ENCODE measurements at regions not wholly inside any gene's neighbourhood (a gene's known extent, or its start where the extent isn't known, plus 50 kb on each side); places are given as distances from the start of the nearest gene placed in this dataset.
A peak's percentile ranks its signal among the peaks of the same experiment; 100 is the strongest.

DNA sequence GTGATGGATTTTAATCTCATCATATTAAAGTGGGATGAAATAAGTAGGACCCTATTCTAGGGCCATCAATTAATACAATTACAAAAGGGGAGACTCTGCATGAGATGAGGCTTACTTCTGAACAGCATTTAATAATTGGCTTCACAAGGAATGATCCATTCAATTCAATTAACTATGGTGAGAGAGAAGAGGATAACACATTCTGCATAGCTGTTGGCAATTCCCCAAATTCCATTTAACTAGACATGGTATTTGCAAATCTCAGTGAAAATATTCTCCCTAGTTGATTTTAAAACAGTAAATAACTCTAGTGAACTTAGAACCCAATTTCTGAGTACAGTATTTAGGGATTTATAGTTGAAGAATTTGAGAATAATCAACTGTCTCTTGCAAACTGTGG is 145.3 kb downstream of the NOC3L start:
- no peak for ATAC-seq

DNA sequence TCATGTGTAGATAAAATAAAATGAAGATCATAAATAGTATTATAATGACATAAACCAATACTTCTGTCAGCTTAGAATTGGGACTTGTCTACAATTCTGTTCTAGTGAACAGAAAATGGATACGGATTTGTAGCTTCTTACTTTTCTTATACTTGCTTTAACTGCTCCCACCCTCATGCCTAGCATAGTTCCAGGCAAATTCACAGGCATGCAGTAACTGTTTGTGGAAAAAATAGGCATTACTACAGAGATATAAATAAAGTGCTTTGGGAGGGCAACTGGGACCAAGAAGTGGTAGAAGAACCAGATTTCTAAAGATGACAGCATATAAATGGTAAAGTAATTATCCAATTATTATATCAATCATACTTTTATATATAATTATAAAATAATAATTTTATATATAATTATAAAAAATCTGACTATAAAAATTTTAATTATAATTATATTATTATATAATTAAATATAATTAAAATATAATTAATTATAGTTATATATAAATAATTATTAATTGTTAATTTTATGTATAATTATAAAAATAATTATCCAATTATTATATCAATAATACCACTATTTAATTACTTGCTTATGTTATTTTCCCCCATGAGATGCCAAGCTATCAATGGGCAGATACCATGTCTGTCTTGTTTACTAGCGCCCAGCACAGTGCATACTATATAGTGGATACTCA is 144.1 kb downstream of the NOC3L start:
- Mint-ChIP-seq H3K4me1 (peaks cover 35% of the 10 kb centered on the region), H3K9me3 (peaks cover 9% of the 10 kb centered on the region), H3K27ac (no peak overlapping the region), H3K4me3 (no peak overlapping the region), H3K36me3 (no peaks in the 10 kb centered on the region), H3K27me3 (ENCODE audit: low read depth) (no peaks in the 10 kb centered on the region; the same call in 1 of the 2 replicates)
- ATAC-seq (no peak), DNase-seq (ENCODE audit: low spot score) (no peak)
- ChIA-PET POLR2A (no interaction called here), CTCF (interaction anchor here (0.5 to 1.3 kb wide), 2 partner anchors 142 to 226 kb away, joined by 3 read pairs; no protein-coding TSS in a partner anchor)
- TF ChIP-seq SOX15 (CRISPR knock-in tag; IDR thresholded peaks at IDR 0.05) (no peak), CREM (CRISPR knock-in tag; IDR thresholded peaks at IDR 0.05) (no peak), NFATC4 (CRISPR knock-in tag; IDR thresholded peaks at IDR 0.05) (no peak), HMGA2 (CRISPR knock-in tag; IDR thresholded peaks at IDR 0.05) (peak; percentile 93)
- TF ChIP-seq, protein P1, sequence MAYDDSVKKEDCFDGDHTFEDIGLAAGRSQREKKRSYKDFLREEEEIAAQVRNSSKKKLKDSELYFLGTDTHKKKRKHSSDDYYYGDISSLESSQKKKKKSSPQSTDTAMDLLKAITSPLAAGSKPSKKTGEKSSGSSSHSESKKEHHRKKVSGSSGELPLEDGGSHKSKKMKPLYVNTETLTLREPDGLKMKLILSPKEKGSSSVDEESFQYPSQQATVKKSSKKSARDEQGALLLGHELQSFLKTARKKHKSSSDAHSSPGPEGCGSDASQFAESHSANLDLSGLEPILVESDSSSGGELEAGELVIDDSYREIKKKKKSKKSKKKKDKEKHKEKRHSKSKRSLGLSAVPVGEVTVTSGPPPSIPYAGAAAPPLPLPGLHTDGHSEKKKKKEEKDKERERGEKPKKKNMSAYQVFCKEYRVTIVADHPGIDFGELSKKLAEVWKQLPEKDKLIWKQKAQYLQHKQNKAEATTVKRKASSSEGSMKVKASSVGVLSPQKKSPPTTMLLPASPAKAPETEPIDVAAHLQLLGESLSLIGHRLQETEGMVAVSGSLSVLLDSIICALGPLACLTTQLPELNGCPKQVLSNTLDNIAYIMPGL (CRISPR knock-in tag; IDR thresholded peaks at IDR 0.05), result no peak

More for the DNA sequence above, 145.3 kb downstream of the NOC3L start:
- H3K27ac Mint-ChIP-seq, result no peak overlapping the region
- TF ChIP-seq, protein P2, sequence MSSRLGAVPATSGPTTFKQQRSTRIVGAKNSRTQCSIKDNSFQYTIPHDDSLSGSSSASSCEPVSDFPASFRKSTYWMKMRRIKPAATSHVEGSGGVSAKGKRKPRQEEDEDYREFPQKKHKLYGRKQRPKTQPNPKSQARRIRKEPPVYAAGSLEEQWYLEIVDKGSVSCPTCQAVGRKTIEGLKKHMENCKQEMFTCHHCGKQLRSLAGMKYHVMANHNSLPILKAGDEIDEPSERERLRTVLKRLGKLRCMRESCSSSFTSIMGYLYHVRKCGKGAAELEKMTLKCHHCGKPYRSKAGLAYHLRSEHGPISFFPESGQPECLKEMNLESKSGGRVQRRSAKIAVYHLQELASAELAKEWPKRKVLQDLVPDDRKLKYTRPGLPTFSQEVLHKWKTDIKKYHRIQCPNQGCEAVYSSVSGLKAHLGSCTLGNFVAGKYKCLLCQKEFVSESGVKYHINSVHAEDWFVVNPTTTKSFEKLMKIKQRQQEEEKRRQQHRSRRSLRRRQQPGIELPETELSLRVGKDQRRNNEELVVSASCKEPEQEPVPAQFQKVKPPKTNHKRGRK (CRISPR knock-in tag; IDR thresholded peaks at IDR 0.05; ENCODE audit: borderline replicate concordance), result no peak
- TF ChIP-seq, protein P3, sequence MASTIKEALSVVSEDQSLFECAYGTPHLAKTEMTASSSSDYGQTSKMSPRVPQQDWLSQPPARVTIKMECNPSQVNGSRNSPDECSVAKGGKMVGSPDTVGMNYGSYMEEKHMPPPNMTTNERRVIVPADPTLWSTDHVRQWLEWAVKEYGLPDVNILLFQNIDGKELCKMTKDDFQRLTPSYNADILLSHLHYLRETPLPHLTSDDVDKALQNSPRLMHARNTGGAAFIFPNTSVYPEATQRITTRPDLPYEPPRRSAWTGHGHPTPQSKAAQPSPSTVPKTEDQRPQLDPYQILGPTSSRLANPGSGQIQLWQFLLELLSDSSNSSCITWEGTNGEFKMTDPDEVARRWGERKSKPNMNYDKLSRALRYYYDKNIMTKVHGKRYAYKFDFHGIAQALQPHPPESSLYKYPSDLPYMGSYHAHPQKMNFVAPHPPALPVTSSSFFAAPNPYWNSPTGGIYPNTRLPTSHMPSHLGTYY (CRISPR knock-in tag; IDR thresholded peaks at IDR 0.05), result no peak
- TF ChIP-seq KAT7 (CRISPR knock-in tag; IDR thresholded peaks at IDR 0.05; ENCODE audit: borderline replicate concordance) (no peak), ESRRA (CRISPR knock-in tag; IDR thresholded peaks at IDR 0.05; ENCODE audit: borderline replicate concordance) (no peak), MXD4 (CRISPR knock-in tag; IDR thresholded peaks at IDR 0.05; ENCODE audit: borderline replicate concordance) (no peak), SOX15 (CRISPR knock-in tag; IDR thresholded peaks at IDR 0.05) (no peak), ZNF423 (CRISPR knock-in tag; IDR thresholded peaks at IDR 0.05) (no peak), HMGA2 (CRISPR knock-in tag; IDR thresholded peaks at IDR 0.05) (no peak), PREB (CRISPR knock-in tag; IDR thresholded peaks at IDR 0.05; ENCODE audit: borderline replicate concordance) (no peak)
- TF ChIP-seq, protein P4, sequence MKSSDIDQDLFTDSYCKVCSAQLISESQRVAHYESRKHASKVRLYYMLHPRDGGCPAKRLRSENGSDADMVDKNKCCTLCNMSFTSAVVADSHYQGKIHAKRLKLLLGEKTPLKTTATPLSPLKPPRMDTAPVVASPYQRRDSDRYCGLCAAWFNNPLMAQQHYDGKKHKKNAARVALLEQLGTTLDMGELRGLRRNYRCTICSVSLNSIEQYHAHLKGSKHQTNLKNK (CRISPR knock-in tag; IDR thresholded peaks at IDR 0.05), result no peak
- ChIA-PET CTCF (no interaction called here), POLR2A (no interaction called here)
- H3K4me3 Mint-ChIP-seq, result no peak overlapping the region
- peaks cover 45% of the 10 kb centered on the region for H3K4me1 Mint-ChIP-seq
- no peak for DNase-seq (ENCODE audit: low spot score)
- H3K36me3 Mint-ChIP-seq, result no peaks in the 10 kb centered on the region
- H3K27me3 Mint-ChIP-seq (ENCODE audit: low read depth), result no peaks in the 10 kb centered on the region; the same call in 1 of the 2 replicates
- peaks cover 9% of the 10 kb centered on the region for H3K9me3 Mint-ChIP-seq

DNA sequence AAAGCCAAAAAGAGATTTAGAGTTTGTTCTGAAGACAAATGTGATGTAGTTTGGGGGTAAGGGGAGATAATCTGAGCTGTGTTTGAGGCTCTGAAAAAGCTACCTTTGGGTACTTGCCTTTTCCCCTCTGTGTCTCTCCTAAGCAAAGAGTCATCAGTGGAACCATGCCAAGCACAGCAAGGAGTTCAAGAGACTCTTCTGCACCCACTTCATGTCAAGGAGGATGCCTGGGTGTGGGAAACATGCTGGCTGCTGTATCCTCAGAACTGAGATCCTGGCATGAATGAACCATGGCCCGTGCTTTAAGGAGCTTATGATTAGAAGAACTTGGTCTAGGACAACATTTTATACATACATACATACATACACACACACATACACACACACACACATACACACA is 142.9 kb downstream of the NOC3L start:
- Mint-ChIP-seq H3K36me3 (no peaks in the 10 kb centered on the region), H3K4me3 (no peak overlapping the region), H3K4me1 (peaks cover 24% of the 10 kb centered on the region), H3K9me3 (peaks cover 7% of the 10 kb centered on the region), H3K27ac (no peak overlapping the region), H3K27me3 (ENCODE audit: low read depth) (no peaks in the 10 kb centered on the region; the same call in 1 of the 2 replicates)
- DNase-seq (ENCODE audit: low spot score) (no peak), ATAC-seq (no peak)
- ChIA-PET CTCF (no interaction called here), POLR2A (no interaction called here)
- TF ChIP-seq CREM (CRISPR knock-in tag; IDR thresholded peaks at IDR 0.05) (no peak), OVOL2 (CRISPR knock-in tag; IDR thresholded peaks at IDR 0.05; ENCODE audit: borderline replicate concordance) (no peak), ZNF219 (CRISPR knock-in tag; IDR thresholded peaks at IDR 0.05; ENCODE audit: borderline replicate concordance) (no peak)
- TF ChIP-seq, protein P5, sequence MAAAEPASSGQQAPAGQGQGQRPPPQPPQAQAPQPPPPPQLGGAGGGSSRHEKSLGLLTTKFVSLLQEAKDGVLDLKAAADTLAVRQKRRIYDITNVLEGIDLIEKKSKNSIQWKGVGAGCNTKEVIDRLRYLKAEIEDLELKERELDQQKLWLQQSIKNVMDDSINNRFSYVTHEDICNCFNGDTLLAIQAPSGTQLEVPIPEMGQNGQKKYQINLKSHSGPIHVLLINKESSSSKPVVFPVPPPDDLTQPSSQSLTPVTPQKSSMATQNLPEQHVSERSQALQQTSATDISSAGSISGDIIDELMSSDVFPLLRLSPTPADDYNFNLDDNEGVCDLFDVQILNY (CRISPR knock-in tag; IDR thresholded peaks at IDR 0.05), result no peak
- TF ChIP-seq, protein P6, sequence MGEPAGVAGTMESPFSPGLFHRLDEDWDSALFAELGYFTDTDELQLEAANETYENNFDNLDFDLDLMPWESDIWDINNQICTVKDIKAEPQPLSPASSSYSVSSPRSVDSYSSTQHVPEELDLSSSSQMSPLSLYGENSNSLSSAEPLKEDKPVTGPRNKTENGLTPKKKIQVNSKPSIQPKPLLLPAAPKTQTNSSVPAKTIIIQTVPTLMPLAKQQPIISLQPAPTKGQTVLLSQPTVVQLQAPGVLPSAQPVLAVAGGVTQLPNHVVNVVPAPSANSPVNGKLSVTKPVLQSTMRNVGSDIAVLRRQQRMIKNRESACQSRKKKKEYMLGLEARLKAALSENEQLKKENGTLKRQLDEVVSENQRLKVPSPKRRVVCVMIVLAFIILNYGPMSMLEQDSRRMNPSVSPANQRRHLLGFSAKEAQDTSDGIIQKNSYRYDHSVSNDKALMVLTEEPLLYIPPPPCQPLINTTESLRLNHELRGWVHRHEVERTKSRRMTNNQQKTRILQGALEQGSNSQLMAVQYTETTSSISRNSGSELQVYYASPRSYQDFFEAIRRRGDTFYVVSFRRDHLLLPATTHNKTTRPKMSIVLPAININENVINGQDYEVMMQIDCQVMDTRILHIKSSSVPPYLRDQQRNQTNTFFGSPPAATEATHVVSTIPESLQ (CRISPR knock-in tag; IDR thresholded peaks at IDR 0.05), result no peak

Measured in WTC11 (cell line).